Limb (tissue), 2 donors: ENCODE measurements at regions not wholly inside any gene's neighbourhood (a gene's known extent, or its start where the extent isn't known, plus 50 kb on each side); places are given as distances from the start of the nearest gene placed in this dataset.
A peak's percentile ranks its signal among the peaks of the same experiment; 100 is the strongest.
"Not testable (repeated sequence)": the region's sequence is repeated elsewhere in the genome, so short reads cannot be mapped to it uniquely, and the experiment has no call there.

Experiments used
- DNase-seq, 2 donors: peaks; one replicate each; pipeline ENCODE4 v3.0.0-alpha.2; 2016; ENCODE audit errors: extremely low spot score in 2 of 2

DNA sequence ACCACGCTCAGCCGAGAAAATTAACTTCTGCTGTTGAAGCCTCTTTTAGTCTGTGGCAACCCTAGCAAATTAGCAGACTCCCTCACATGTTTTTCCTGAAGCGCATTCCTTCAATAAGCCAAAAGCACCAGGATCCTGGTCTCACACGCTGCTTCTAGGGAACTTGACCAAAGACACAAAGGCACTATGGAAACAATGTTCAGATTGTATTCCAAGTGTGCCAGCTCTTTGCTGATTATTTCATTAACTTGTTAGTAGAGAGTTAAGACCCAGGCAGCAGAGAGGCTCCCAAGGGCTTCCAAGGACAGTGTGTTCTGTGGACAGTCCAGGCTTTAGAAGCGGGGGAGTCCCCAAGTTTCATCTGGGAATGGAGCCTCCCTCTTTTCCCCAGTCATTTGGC is 94.4 kb upstream of the BASP1 start:
- no peak for DNase-seq

DNA sequence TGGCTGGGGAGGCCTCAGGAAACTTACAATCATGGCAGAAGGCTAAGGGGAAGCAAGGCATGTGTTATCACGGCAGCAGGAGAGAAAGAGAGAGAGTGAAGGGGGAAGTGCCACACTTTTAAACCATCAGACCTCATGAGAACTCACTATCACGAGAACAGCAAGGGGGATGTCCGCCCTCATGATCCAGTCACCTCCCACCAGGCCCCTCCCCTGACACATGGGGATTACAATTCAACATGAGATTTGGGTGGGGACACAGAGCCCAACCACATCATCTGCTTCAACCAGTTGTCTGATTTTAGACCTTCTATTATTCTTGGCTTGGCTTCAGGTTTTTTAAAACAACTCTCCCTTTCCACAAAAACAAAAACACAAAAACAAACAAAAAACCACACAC is 93.7 kb upstream of the BASP1 start:
- DNase-seq = not testable (repeated sequence)

DNA sequence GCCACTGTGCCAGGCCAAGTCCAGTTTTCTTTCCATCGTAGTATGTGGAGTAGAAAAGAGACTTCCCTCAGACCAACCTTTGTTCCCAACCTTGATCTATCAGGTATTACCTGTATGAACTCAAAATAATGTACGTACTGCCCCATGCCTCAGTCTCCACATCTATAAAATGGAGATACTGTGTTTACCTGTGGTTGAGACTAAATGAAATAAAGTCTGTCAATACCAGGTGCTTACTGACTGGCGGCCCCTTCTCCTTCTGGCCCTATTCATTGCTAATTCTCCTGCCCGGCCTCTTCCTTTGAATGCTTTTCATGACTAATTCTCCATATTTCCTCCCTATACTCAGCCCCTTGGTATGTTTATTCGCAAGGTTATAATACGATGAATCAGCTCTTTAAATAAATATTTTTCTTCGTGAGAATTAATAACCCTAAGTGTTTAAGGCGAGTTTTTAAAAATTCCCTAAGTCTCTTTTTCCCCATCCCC is 89.6 kb upstream of the BASP1 start:
- no peak for DNase-seq

DNA sequence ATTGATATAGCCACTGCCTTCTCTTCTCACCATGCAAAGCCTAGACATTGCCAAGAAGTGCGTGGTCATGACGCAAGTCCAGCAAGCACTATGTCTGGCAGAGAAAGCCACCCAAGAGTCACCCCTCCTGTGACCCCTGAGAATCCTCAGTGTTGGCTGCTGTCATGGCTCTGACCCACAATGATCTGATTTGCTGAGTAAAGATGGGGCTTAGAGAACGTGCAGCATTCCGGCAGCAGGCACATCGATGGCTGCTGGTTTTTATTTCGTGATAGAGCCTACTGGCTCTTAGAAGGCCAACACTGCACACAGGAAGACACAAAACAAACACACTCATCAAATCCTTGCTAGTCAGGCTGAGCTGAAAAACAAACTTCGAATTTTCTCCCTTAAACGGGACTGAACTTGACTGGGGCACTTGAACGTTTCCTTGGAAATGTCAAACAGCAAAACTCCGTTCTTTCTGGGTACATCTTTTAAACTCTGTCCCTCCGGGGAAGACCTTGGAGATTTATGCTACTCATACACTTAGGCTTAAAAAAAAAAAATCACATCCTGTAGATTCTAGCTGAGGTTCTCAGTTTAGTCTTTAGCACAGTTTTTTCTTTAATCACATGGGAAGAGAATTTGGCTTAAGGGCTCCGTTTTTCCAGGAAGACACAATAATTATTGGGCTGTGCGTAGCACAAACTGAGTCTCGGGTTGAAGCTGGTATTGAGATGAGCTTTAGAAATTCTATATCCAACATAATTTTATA is 88.2 kb upstream of the BASP1 start:
- DNase-seq = no peak

DNA sequence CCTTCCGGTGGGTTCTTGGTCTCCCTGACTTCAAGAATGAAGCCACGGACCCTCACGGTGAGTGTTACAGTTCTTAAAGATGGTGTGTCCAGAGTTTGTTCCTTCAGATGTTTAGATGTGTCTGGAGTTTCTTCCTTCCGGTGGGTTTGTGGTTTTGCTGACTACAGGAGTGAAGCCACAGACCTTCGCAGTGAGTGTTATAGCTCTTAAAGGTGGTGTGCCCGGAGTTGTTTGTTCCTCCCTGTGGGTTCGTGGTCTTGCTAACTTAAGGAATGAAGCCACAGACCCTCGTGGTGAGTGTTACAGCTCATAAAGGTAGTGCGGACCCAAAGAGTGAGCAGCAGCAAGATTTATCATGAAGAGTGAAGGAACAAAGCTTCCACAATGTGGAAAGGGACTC is 87.1 kb upstream of the BASP1 start:
- DNase-seq = not testable (repeated sequence)

DNA sequence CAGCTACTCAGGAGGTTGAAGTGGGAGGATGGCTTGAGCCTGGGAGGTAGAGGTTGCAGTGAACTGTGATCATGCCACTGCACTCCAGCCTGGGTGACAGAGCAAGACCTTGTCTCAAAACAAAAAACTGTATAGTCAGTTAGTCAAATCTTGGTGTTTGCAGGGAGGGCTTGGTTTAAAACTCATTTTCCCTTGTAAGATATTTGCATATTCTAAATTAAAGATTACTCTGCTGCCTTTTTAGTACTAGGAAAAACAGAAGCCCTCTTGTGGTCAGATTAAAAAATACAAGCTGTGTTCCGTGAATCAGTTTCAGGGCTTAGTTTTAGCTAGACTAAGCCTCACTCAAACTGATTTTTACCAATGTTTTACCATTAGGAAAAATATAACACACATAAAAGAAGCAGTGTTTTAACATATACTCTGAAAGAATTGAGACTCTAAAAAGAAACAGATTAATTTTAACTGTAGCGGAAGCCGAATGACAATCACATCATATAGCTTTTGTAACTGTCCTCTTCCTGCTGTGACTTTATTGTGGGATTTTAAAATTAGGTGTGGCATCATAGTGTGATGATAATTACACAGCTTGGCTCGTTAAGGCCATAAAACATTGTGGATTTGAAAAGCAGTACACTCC is 84.9 kb upstream of the BASP1 start:
- peak in 1 of 2 donors; percentile 40 for DNase-seq

DNA sequence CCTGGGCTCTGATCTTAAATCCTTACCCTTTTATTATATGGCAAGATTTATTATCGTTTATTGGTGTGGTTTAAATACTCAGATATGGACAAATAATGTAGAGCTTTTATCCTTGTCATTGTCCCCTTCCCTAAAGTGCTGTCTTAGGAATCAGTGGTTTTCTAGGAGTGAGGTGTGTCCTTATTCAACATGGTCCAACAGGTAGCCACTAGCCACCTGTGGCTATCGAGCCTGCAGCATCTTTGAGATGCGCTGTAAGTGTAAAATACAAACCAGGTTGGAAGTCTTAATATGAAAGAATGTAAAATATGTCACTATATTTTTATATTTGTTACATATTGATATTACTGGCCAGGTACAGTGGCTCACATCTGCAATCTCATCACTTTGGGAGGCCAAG is 82.4 kb upstream of the BASP1 start:
- DNase-seq = no peak

DNA sequence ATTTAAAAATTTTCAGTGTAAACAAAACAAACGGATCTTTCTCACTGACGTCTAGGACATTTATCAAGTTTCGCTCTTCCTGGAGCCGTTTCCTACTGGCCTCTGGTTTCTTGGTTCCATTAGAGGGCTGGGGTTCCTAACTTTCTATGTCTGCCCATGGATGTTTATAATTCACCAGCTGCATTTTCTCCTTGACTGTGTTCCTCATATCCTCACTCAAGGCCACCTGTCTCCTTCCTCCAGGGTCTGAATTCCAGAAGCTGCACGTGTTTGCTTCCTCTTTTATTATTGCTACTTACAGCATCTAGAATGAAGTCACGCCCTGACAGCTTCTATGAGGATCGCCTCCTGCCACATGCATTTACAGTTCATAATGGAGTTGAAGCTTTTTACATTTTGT is 74.1 kb upstream of the BASP1 start:
- peak in 1 of 2 donors; percentile 27 for DNase-seq

DNA sequence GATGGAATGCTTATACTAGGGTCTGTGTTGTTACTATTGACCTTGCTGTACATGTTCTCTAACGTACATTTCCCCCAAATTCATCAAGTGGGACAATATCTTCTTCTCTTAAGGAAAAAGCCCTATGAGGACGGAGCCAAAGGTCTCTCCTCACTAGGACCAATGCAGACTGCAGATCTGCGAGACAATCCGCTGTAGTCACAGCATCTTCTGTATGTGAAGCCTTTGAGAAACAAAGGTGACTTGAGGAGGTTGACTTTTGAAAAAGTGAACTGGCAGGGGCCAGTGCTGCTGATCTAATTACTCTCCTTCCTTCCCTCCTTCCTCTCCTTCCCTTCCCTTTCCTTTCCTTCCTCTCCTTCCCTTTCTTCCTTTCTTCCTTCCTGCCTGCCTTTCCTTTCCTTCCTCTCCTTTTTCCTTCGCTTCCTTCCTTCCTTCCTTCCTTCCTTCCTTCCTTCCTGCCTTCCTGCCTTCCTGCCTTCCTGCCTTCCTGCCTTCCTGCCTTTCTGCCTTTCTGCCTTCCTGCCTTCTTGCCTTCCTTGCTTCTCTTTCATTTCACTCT is 71.1 kb upstream of the BASP1 start:
- DNase-seq = no peak

DNA sequence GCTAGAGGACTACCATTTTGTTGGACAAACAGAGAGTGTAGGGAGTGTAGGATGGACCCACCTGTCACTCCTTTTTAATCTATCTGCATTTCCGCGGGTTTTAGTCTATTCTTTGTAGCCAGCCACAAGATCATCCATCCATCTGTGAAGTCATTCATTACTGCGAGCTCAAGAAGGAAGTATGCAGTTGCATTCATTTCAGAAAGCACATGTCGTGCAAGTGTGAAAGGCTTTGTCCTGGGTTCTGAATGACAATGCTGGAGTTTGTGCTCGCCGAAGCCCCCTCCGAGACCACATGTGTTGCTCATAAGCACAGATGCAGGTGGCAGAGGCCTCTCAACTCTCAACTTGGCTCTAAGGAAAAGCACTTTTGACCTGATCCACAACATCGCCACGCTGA is 70.3 kb upstream of the BASP1 start:
- DNase-seq = no peak

DNA sequence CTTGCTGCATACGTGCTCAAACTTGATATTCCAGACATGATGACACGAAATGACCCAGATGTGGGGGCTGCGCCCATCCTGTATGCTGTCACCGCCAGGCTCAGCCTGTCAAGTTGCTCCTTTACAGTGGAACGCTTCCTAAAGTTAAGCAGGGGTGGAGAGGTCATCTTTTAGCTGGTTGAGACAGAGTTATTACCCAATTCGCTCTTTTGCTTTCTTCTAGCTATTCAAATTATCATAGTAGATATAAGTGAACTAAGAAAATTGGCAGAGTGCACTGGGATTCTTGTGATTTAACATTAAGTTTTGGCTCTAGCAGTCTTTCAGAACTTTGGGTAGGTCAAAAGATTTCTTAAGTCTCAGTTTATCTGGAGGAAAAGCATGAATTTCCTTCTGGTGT is 69.8 kb upstream of the BASP1 start:
- DNase-seq = no peak

DNA sequence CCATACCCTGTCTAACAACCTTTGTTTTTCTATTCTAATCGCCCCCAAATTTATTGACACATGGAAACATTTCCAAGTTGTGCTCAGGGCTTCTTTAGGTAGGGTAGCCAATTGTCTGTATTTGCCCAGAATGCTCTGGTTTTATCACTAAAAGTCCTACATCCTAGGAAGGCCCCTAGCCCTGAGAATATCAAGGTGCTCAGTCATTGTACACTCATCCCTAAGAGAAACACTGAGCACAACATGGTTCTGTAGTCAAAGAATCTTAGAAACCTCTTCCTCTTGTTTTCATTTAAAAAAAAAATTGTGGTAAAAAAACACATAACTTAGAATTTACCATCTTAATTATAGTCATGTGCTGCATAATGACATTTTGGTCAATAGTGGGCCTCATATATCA is 69.0 kb upstream of the BASP1 start:
- DNase-seq = no peak

DNA sequence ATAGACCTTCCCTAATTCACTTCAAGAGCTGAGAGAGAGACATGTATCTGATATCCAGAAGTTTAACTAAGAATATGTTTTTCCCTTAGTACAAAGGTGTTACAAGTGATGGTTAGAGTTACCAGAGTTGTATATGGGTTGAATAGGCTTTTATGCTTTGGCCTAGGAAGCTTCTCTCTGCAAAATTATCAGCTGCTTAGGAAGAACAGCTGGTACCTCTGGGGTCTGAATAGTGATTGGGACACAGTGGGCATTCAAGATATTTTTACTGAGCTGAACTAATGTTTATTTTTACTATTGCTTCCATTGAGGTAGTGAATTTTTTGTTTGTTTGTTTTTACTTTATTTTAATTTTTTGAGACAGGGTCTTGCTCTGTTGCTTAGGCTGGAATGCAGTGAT is 67.6 kb upstream of the BASP1 start:
- no peak for DNase-seq

DNA sequence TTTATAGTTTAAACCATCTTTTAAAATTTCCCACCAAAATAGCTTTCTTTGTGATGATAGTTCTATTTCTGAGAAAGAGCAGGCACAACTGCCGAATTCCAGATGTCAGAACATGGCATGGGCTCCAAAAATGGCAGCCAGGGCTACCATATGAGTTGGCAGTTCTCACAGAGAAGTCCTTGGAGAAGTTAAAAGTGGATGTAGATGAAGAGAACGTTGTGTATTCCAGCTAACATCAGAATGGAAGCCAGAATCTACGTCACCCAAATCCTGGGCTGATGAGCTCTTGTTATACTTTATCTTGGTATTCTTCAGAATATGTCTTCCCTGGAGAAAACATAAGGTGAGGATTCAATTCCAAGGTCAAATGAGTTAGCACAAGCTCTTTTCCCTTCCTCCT is 66.9 kb upstream of the BASP1 start:
- DNase-seq = no peak

DNA sequence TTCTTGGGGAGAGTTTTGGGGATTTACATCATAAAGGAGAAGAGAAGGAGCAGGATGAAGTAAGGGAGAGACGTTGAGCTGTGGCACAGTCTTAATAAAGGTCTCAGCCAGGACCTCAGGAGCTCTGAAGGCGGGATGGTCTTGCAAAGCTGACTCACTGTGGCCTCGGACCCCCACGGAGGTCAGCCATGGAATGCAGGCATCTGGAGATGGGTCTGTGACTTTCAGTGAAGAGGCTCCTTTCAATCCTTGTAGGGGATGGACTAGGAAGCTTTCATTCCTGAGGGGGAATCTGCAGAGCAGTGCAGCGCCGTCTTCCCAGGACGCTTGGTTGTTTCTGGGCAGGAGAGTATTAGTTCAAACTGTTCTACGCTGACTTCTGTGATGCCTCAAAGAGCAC is 65.7 kb upstream of the BASP1 start:
- DNase-seq = no peak

DNA sequence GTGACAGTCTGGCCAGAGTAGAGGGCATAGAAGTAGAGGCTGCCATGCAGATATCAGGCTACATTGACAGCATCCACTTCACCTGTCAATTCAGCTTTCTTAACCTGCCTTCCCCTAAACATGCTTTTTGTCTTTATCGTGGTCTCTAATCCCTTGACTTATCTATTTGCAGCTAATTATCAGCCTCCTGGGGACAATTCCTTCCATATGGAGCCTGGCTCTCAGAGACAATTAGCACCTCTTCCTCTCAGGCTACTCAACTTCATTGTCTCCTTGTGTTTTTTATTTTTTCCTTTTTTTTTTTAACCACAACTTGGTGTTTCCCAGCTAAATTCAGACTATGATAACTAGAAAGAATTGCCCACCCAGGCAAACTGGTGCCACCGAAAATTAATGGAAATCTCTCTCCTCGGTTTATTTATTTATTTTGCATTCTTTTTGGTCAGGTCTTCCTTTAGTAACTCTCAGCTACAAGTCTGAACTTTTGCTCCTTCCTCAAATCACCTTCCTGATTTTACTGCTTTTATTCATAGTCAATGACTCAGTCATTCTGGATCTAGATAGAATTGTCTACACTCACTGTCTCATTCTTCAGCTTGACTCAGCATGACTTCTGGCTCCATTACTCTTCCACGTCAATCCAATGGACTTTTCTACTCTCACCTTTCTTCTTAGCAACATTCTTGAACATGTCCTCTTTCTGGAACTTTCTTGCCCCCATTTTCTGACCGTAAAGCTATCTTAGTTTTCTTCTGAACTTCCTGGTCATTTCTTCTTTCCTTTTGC is 63.0 kb upstream of the BASP1 start:
- no peak for DNase-seq

DNA sequence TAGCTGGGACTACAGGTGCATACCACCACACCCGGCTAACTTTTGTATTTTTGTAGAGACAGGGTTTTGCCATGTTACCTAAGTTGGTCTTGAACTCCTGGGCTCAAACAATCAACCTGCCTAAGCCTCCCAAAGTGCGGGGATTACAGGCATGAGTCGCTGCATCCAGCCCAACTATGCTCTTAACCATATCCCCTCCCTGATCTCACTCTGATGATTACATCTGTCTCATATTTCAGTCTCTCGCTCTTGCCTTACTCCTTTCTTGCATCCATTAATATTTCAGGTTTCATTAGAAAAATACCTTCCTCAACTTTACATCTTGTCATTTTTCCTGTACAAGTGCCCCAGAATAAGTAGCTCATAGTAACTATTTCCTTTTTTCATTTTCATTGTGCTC is 61.0 kb upstream of the BASP1 start:
- no peak for DNase-seq

DNA sequence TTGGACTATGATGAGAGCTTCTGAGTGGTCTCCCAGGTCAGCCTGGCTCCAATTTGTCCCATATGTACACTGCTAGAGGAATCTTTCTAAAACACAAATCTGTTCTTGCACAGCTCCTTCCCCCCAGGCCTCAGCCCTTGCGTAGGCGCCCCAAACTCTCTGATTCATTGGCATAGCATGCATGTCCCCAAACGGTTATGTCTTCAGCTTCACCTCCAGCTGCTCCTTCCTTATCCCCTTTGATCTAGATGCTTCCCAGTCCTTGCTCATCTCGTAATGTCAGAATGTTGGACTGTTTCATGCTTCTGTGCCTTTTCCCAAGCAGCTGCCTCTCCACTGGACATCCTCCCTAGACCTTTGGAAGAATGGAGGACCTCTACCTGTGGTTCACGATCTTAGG is 60.1 kb upstream of the BASP1 start:
- no peak for DNase-seq

DNA sequence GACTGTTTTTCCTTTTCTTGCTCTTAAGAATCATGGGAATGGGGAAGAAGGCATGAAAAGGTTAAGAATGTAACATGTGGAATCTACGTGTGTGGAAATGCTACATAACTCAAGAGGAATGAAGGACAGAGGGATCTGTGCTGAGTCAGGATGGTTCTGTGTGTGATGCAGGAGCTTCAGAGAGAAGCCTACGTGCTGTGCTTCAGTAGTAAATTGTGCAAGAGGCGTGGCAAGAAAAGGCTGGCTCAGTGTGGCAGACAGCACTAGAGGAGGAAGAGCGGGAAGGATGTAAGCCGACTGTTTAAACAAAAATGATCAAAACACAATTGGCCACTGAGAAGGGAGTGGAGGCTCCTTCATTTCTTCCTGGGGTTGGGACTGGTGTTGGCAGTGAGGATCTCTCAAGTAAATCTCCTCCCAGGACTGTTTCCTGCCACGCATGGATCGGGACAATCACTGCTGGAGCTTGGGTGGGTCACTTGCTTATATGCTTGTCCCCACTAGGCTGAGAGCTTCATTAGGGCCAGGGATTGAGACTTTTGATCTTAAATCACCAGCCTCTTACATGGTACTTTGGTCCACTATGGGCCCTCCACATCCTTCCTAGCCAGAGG is 59.4 kb upstream of the BASP1 start:
- no peak for DNase-seq

DNA sequence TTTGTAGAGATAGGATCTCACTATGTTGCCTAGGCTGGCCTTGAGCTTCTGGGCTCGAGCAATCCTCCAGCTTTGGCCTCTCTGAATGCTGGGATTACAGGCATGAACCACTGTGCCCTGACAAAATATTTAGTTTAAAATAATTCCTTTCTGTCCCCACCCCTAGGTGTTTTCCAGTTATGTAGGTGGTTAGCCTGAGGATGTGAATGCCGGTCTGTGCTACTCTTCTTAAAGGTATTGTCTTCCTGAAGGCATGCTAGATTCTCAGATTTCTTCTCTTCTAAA is 56.7 kb upstream of the BASP1 start:
- DNase-seq = no peak

DNA sequence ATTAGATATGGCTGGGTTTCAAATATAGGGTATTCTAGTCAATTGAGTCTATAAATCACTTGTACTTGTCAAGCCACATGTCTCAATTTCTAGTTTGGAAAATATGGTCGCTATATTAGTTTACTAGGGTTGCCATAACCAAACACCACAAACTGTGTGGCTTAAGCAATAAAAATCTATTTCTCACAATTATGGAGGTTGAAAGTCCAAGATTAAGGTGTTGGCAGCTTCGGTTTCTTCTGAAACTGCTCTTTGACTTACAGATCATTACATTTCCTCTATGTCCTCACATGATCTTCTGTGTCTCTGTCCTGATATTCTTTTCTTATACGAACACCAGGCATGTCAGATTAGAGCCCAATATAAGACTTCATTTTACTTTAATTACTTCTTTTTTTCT is 55.8 kb upstream of the BASP1 start:
- no peak for DNase-seq

DNA sequence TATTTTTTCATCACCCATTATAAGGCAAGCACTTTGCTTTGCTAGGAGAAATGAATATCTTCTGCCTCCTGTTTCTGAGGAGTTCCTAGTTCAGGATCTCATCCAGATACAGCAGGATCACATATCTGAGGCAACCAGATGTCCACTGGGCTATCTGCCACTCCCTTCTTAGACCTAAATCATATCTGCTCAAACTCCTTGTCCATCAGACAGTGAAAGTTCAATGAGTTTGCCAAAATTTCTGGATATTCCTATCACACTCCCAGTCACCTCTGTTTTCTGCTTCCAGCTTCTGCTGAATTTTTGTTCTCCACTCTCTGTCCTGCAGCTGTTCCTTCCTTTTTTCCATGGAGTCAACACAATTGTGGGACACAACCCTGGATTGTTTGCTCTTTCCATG is 54.2 kb upstream of the BASP1 start:
- no peak for DNase-seq
